ENCODE measurements at regions not wholly inside any gene's neighbourhood (a gene's known extent, or its start where the extent isn't known, plus 50 kb on each side); places are given as distances from the start of the nearest gene placed in this dataset.

GRCh38 chr2:12577091-12577490, 139.6 kb upstream of the TRIB2 start:
- TF ChIP-seq POLR2A (IDR thresholded peaks at IDR 0.05) (no peak), CTCF (IDR thresholded peaks at IDR 0.05) (no peak)
